Right atrium auricular region (tissue), 2 donors: ENCODE measurements at regions not wholly inside any gene's neighbourhood (a gene's known extent, or its start where the extent isn't known, plus 50 kb on each side); places are given as distances from the start of the nearest gene placed in this dataset.
"Not testable (repeated sequence)": the region's sequence is repeated elsewhere in the genome, so short reads cannot be mapped to it uniquely, and the experiment has no call there.

Experiments used
- DNase-seq: peaks from one replicate; pipeline ENCODE4 v3.0.0-alpha.2; 2019; ENCODE audit warnings: low spot score
- H3K27ac ChIP-seq, 2 donors: fragments of 200-600 bp; sonication (generic); 1 replicate in 1 of 2; 2 replicates in 1 of 2; pipeline ENCODE4 v1.5.1; 2016 to 2019
- H3K27me3 ChIP-seq, 2 donors: fragments of 200-600 bp; sonication (generic); one replicate each; pipeline versions ENCODE4 v1.5.1 to v1.6.0; 2017 to 2019
- H3K36me3 ChIP-seq: fragments of 200-600 bp; sonication (generic); one replicate; pipeline ENCODE4 v1.5.1; 2016
- H3K4me1 ChIP-seq, 2 donors: fragments of 200-600 bp; sonication (generic); one replicate each; pipeline versions ENCODE4 v1.5.1 to v1.6.0; 2017 to 2019
- H3K4me3 ChIP-seq, 2 donors: fragments of 200-600 bp; sonication (generic); 1 replicate in 1 of 2; 2 replicates in 1 of 2; pipeline ENCODE4 v1.5.1; 2017 to 2019; ENCODE audit warnings: mild to moderate bottlenecking in 1 of 2, moderate library complexity in 1 of 2
- H3K9me3 ChIP-seq, 2 donors: fragments of 200-600 bp; sonication (generic); one replicate each; pipeline ENCODE4 v1.5.1; 2019
- CTCF ChIP-seq, 2 donors: fragments of 200-600 bp; sonication (generic); IDR thresholded peaks; one replicate each; pipeline ENCODE4 v1.5.1; 2019; ENCODE audit warnings: antibody characterized with exemption in 2 of 2

GRCh38 chrX:7372825-7373525 is 225.0 kb upstream of the PUDP start:
- no peak for TF ChIP-seq CTCF (IDR thresholded peaks at IDR 0.05)
- Histone ChIP-seq H3K4me1 (no peaks in the 10 kb centered on the region), H3K9me3 (peaks cover 0 to 12% of the 10 kb centered on the region in 2 donors), H3K4me3 (no peak overlapping the region), H3K27me3 (no peaks in the 10 kb centered on the region), H3K27ac (no peak overlapping the region), H3K36me3 (no peaks in the 10 kb centered on the region)
- DNase-seq = no peak

GRCh38 chrX:7362111-7362510 is 214.2 kb upstream of the PUDP start:
- DNase-seq = no peak
- Histone ChIP-seq H3K4me1 (no peaks in the 10 kb centered on the region), H3K9me3 (no peaks in the 10 kb centered on the region), H3K27me3 (no peaks in the 10 kb centered on the region), H3K4me3 (no peak overlapping the region), H3K36me3 (no peaks in the 10 kb centered on the region), H3K27ac (no peak overlapping the region)
- TF ChIP-seq CTCF (IDR thresholded peaks at IDR 0.05) = no peak

- Histone ChIP-seq H3K9me3 (no peaks in the 10 kb centered on the region), H3K4me1 (no peaks in the 10 kb centered on the region), H3K36me3 (no peaks in the 10 kb centered on the region), H3K27me3 (no peaks in the 10 kb centered on the region), H3K4me3 (no peak overlapping the region), H3K27ac (no peak overlapping the region)
- no peak for DNase-seq
- no peak for TF ChIP-seq CTCF (IDR thresholded peaks at IDR 0.05)
These were observed 204.0 kb upstream of the PUDP start for GRCh38 chrX:7351926-7352325.

- Histone ChIP-seq H3K4me3 (no peak overlapping the region), H3K36me3 (no peaks in the 10 kb centered on the region), H3K27ac (no peak overlapping the region), H3K4me1 (no peaks in the 10 kb centered on the region), H3K27me3 (no peaks in the 10 kb centered on the region), H3K9me3 (no peaks in the 10 kb centered on the region)
- DNase-seq = no peak
- TF ChIP-seq CTCF (IDR thresholded peaks at IDR 0.05) = no peak
These were observed 199.5 kb upstream of the PUDP start for GRCh38 chrX:7347465-7347864.

- Histone ChIP-seq H3K27ac (no peak overlapping the region), H3K4me1 (no peaks in the 10 kb centered on the region), H3K27me3 (no peaks in the 10 kb centered on the region), H3K9me3 (no peaks in the 10 kb centered on the region), H3K36me3 (no peaks in the 10 kb centered on the region), H3K4me3 (no peak overlapping the region)
- no peak for DNase-seq
- no peak for TF ChIP-seq CTCF (IDR thresholded peaks at IDR 0.05)
These were observed 198.1 kb upstream of the PUDP start for GRCh38 chrX:7346021-7346420.

- Histone ChIP-seq H3K4me3 (no peak overlapping the region), H3K27me3 (no peaks in the 10 kb centered on the region), H3K4me1 (no peaks in the 10 kb centered on the region), H3K27ac (no peak overlapping the region), H3K9me3 (no peaks in the 10 kb centered on the region), H3K36me3 (no peaks in the 10 kb centered on the region)
- no peak for TF ChIP-seq CTCF (IDR thresholded peaks at IDR 0.05)
- no peak for DNase-seq
These were observed 195.2 kb upstream of the PUDP start for GRCh38 chrX:7343181-7343580.

GRCh38 chrX:7335816-7336362 is 187.9 kb upstream of the PUDP start:
- not testable (repeated sequence) for H3K4me1 ChIP-seq, H3K9me3 ChIP-seq, H3K36me3 ChIP-seq, H3K27me3 ChIP-seq, DNase-seq, H3K4me3 ChIP-seq, H3K27ac ChIP-seq
